HEK293T (cell line): ENCODE measurements at regions not wholly inside any gene's neighbourhood (a gene's known extent, or its start where the extent isn't known, plus 50 kb on each side); places are given as distances from the start of the nearest gene placed in this dataset.

ENCODE experiments used
- BHLHE40 ChIP-seq: fragments of 450-650 bp; IDR thresholded peaks from 2 replicates; pipeline ENCODE4 v1.6.1; 2016; ENCODE audit warnings: mild to moderate bottlenecking, moderate library complexity, borderline replicate concordance
- ELF4 ChIP-seq: fragments of 450-650 bp; IDR thresholded peaks from 2 replicates; pipeline ENCODE4 v1.6.1; 2017; ENCODE audit warnings: antibody characterized with exemption
- HDGF ChIP-seq: fragments of 450-650 bp; IDR thresholded peaks from 2 replicates; pipeline ENCODE4 v1.6.1; 2017; ENCODE audit warnings: antibody characterized with exemption, borderline replicate concordance
- L3MBTL2 ChIP-seq: fragments of 450-650 bp; conservative IDR thresholded peaks from 2 replicates; pipeline ENCODE4 v1.6.1; 2016; ENCODE audit warnings: mild to moderate bottlenecking
- NFRKB ChIP-seq: fragments of 450-650 bp; IDR thresholded peaks from 2 replicates; pipeline ENCODE4 v1.6.1; 2016; ENCODE audit warnings: mild to moderate bottlenecking, moderate library complexity
- PKNOX1 ChIP-seq: fragments of 450-650 bp; IDR thresholded peaks from 2 replicates; pipeline ENCODE4 v1.6.1; 2016
- SP1 ChIP-seq: fragments of 450-650 bp; IDR thresholded peaks from 2 replicates; pipeline ENCODE4 v1.6.1; 2017
- SUZ12 ChIP-seq: fragments of 450-650 bp; IDR thresholded peaks from 2 replicates; pipeline ENCODE4 v1.6.1; 2016; ENCODE audit warnings: mild to moderate bottlenecking
- TARDBP ChIP-seq: fragments of 450-650 bp; IDR thresholded peaks from 2 replicates; pipeline ENCODE4 v1.6.1; 2016

- TF ChIP-seq SP1: no peak
- no peak for TF ChIP-seq PKNOX1
- no peak for TF ChIP-seq TARDBP
- TF ChIP-seq L3MBTL2: no peak
- TF ChIP-seq NFRKB: no peak
- no peak for TF ChIP-seq BHLHE40
- no peak for TF ChIP-seq ELF4
- no peak for TF ChIP-seq SUZ12
- TF ChIP-seq HDGF: no peak
Observed at GRCh38 chr19:29450812-29451211, 75.0 kb upstream of the VSTM2B start.
